Choroid plexus epithelial cell (primary cell): ENCODE measurements at regions not wholly inside any gene's neighbourhood (a gene's known extent, or its start where the extent isn't known, plus 50 kb on each side); places are given as distances from the start of the nearest gene placed in this dataset.
A peak's percentile ranks its signal among the peaks of the same experiment; 100 is the strongest.

Source experiments
- DNase-seq: peaks from one replicate; pipeline ENCODE4 v3.0.0-alpha.2; 2010; ENCODE audit warnings: low read depth
- H3K4me3 ChIP-seq: 2 replicates; pipeline ENCODE4 v1.5.1; 2011; ENCODE audit warnings: low read depth, mild to moderate bottlenecking, control low read depth, low read length, moderate library complexity
- TF ChIP-seq, protein P1 (sequence below): conservative IDR thresholded peaks from 2 replicates; pipeline ENCODE4 v1.5.1; 2011; ENCODE audit warnings: low read depth, mild to moderate bottlenecking, control low read depth, inconsistent platforms, low read length, moderate library complexity

DNA sequence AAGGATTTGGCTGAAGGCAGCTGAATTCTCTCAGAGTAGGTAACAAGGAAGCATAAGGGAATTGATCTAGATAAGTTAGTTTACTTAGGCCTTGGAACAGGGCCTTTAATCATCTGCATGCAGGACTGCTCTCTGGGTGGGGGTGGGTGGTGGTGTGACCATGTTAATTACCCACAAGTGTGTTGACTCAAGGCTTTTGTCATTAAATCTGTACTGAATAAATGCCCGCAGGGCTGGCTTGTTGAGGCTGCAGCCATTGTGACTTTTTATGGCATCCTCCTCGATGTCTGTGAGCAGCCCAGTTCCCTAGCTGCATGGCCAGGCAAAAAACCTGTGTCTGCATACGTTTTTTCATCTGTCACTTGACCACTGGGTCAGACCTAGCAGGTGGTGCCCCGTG, 63.5 kb upstream of the ASCC3 start:
- TF ChIP-seq, protein P1, sequence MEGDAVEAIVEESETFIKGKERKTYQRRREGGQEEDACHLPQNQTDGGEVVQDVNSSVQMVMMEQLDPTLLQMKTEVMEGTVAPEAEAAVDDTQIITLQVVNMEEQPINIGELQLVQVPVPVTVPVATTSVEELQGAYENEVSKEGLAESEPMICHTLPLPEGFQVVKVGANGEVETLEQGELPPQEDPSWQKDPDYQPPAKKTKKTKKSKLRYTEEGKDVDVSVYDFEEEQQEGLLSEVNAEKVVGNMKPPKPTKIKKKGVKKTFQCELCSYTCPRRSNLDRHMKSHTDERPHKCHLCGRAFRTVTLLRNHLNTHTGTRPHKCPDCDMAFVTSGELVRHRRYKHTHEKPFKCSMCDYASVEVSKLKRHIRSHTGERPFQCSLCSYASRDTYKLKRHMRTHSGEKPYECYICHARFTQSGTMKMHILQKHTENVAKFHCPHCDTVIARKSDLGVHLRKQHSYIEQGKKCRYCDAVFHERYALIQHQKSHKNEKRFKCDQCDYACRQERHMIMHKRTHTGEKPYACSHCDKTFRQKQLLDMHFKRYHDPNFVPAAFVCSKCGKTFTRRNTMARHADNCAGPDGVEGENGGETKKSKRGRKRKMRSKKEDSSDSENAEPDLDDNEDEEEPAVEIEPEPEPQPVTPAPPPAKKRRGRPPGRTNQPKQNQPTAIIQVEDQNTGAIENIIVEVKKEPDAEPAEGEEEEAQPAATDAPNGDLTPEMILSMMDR, result no peak

DNA sequence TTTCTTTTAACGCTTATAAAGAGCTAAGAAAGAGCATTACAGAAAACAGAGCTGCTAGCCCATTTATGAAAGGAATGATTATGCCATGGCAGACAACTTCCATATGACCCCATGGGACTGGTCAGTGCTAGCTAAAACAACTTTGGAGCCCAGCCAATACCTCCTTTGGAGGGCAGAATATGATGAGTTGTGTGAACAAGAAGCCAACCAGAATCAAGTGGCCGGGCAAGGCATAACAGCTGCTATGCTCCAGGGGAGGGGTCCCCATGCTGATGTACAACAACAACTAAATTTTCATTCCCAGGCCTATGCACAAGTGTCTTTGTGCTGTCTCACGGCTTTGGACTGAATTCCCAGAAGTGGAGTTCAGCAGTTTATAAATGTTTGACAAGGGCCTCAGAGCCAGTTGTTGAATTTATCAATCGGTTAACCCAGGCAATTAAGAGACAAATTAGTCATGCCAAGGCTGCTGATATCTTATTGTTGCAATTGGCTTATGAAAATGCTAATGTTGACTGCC, 65.0 kb upstream of the ASCC3 start:
- TF ChIP-seq, protein P1, result no peak
- no peak for DNase-seq
- H3K4me3 ChIP-seq, result no peak overlapping the region

More for the DNA sequence above, 63.5 kb upstream of the ASCC3 start:
- H3K4me3 ChIP-seq, result no peak overlapping the region
- DNase-seq, result no peak

DNA sequence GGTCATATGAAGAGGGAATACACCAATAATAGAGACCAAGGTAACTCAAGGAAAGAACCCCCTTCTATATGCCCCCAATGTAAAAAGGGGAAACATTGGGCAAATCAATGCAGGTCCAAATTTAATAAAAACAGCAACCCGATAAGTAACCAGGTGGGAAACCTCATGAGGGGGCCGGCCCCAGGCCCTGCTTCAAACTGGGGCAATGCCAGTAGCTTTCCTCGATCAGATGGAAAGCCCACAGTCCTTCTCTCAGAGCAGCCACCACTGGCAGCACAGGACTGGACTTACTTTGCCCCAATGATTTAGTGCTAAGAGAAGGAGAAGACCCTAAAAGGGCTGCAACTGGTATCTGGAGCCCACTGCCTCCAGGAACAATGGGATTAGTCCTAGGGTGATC, 65.6 kb upstream of the ASCC3 start:
- TF ChIP-seq, protein P1, result no peak
- no peak for DNase-seq
- no peak overlapping the region for H3K4me3 ChIP-seq

DNA sequence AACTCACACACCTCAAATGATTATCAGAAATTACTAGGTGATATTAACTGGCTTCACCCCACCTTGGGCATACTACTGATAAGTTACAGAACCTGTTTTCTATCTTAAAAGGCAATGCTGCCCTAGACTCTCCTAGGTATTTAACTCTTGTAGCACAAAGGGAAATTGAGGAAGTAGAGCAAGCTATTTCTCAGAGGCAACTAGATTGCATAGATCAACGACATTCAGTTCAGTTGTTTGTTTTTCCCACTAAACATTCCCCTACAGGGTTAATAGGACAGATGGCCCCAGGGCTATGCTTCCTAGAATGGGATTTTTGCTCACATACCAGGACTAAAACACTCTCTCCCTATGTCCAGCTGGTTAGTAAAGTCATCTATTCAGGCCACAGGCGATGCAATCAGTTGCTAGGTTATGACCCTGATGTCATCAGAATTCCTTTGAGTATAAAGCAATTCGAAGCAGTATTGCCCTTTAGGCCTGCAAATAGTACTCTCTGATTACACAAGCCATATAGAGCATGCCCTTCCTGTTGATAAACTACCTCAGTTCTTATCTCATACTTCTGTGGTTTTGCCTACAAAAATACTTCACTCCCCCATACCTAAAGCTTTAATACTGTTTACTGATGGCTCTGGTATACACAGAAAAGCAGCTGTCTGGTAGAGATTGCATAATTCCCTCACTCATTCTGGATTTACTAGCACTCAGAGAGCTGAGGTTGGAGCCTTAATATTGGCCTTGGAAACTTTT, 67.4 kb upstream of the ASCC3 start:
- TF ChIP-seq, protein P1, result no peak
- no peak overlapping the region for H3K4me3 ChIP-seq
- DNase-seq, result peak; percentile 19

DNA sequence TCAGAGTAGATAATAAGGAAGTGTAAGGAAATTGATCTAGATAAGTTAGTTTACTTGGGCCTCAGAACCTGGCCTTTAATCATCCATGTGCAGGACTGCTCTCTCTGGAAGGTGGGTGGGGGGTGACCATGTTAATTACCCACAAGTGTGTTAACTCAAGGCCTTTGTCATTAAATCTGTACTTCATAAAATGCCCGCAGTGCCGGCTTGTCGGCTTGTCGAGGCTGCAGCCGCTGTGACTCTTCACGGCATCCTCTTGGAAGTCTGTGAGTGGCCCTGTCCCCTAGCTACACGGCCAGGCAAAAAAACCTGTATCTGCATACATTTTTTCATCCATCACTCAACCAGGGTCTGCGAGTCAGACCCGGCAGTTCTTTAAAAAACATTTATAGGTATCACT, 70.9 kb upstream of the ASCC3 start:
- TF ChIP-seq, protein P1, result no peak
- H3K4me3 ChIP-seq, result no peak overlapping the region
- DNase-seq, result no peak

DNA sequence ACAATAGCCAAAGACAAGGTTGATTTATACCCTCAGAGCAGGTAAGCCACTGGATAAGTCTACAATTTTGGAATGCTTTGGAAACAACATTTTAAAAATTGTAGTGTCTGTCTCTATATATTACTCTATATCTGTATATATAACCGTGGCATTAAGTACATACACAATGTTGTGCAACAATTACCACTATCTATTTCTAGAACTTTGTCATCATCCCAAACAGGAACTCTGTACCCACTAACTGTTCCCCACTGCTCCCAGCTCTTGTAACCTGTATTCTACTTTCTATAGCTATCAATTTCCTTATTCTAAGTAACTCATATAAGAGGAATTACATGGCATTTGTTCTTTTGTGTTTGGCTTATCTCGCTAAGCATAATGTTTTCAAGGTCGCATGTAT, 78.2 kb upstream of the ASCC3 start:
- TF ChIP-seq, protein P1, result no peak
- DNase-seq, result no peak
- H3K4me3 ChIP-seq, result no peak overlapping the region

DNA sequence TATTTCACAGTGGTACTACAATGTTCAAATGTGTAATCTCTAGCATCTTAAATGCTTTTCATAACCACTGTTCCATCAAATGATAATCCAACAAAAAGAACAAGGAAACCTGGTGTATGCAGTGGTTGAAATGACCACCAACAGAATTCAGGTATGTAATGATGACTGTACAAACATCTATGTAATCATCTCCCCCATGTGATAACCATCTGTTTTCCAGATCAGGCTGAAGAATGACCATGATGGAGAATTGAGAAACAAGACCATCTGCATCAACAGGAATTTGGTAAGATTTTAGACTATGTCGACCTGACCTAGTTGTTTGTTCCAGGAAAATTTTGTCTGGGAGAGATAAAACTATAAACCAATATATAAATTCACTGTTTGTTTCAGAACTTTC, 81.3 kb upstream of the ASCC3 start:
- H3K4me3 ChIP-seq, result no peak overlapping the region
- DNase-seq, result no peak
- TF ChIP-seq, protein P1, result no peak
